GF-D8 (cell line): ENCODE measurements at regions not wholly inside any gene's neighbourhood (a gene's known extent, or its start where the extent isn't known, plus 50 kb on each side); places are given as distances from the start of the nearest gene placed in this dataset.
A peak's percentile ranks its signal among the peaks of the same experiment; 100 is the strongest.
"Not testable (repeated sequence)": the region's sequence is repeated elsewhere in the genome, so short reads cannot be mapped to it uniquely, and the experiment has no call there.

ENCODE experiments used
- DNase-seq: peaks from one replicate; lab custom pipeline; 2025; lab: John Stamatoyannopoulos, UW

- peak; percentile 28 for DNase-seq
These were observed 399.1 kb upstream of the AMELY start for GRCh38 chrY:7310482-7311269.

GRCh38 chrY:7308816-7309215 lies 397.3 kb upstream of the AMELY start:
- no peak for DNase-seq

GRCh38 chrY:7302306-7302705 lies 390.8 kb upstream of the AMELY start:
- DNase-seq, result no peak

- DNase-seq, result no peak
These were observed 388.4 kb upstream of the AMELY start for GRCh38 chrY:7299960-7300359.

GRCh38 chrY:7292113-7292512 lies 380.6 kb upstream of the AMELY start:
- no peak for DNase-seq

GRCh38 chrY:7289889-7290833 lies 378.6 kb upstream of the AMELY start:
- DNase-seq, result no peak

GRCh38 chrY:7288611-7289010 lies 377.1 kb upstream of the AMELY start:
- DNase-seq, result no peak

- DNase-seq, result not testable (repeated sequence)
These were observed 376.4 kb upstream of the AMELY start for GRCh38 chrY:7287963-7288362.

GRCh38 chrY:7285388-7285787 lies 373.8 kb upstream of the AMELY start:
- no peak for DNase-seq

GRCh38 chrY:7283001-7283400 lies 371.4 kb upstream of the AMELY start:
- no peak for DNase-seq

GRCh38 chrY:7280151-7280740 lies 368.7 kb upstream of the AMELY start:
- DNase-seq, result not testable (repeated sequence)

GRCh38 chrY:7275751-7276150 lies 364.2 kb upstream of the AMELY start:
- no peak for DNase-seq

GRCh38 chrY:7275014-7275413 lies 363.5 kb upstream of the AMELY start:
- DNase-seq, result no peak

GRCh38 chrY:7274369-7274913 lies 362.9 kb upstream of the AMELY start:
- DNase-seq, result no peak

GRCh38 chrY:7273587-7274203 lies 362.1 kb upstream of the AMELY start:
- DNase-seq, result peak; percentile 65

- DNase-seq, result peak; percentile 24
These were observed 361.1 kb upstream of the AMELY start for GRCh38 chrY:7272556-7273195.

GRCh38 chrY:7263773-7264172 lies 352.2 kb upstream of the AMELY start:
- no peak for DNase-seq

GRCh38 chrY:7262531-7262930 lies 351.0 kb upstream of the AMELY start:
- no peak for DNase-seq

GRCh38 chrY:7261254-7261653 lies 349.7 kb upstream of the AMELY start:
- no peak for DNase-seq

- DNase-seq, result peak; percentile 2
These were observed 328.5 kb upstream of the AMELY start for GRCh38 chrY:7240101-7240500.

GRCh38 chrY:7211971-7212370 lies 300.4 kb upstream of the AMELY start:
- DNase-seq, result no peak
